GM12878 (cell line): ENCODE measurements at regions not wholly inside any gene's neighbourhood (a gene's known extent, or its start where the extent isn't known, plus 50 kb on each side); places are given as distances from the start of the nearest gene placed in this dataset.

ENCODE experiments used
- ATAC-seq: fragments of 200-7000 bp; cut with Tn5 transposase; 3 replicates; pipeline ENCODE4 v1.9.1; 2020; ENCODE audit warnings: mild to moderate bottlenecking, moderate library complexity
- BruUV-seq: library from RNA; stranded (reverse); fragments of 400-500 nt; replicated peaks from 2 replicates; lab custom pipeline; 2021; lab: Mats Ljungman, UMichigan
- CTCF ChIA-PET: fragments of 300-600 bp; sonication (Branson Sonifier 250); formaldehyde crosslinking; extraction: SDS; loops from one replicate; lab custom pipeline; 2021; ENCODE audit warnings: inconsistent platforms; lab: Yijun Ruan, JAX
- POLR2A ChIA-PET: fragments of 350-600 bp; formaldehyde crosslinking; extraction: SDS; loops from one replicate; lab custom pipeline; 2021; ENCODE audit warnings: inconsistent platforms; lab: Charles Lee
- RAD21 ChIA-PET: fragments of 300-600 bp; sonication (Branson Sonifier 250); formaldehyde crosslinking; loops from one replicate; lab custom pipeline; 2023; ENCODE audit warnings: antibody characterized with exemption; ENCODE audit not compliant: unreplicated experiment; lab: Charles Lee
- SMC1A ChIA-PET: fragments of 300-600 bp; sonication (Branson Sonifier 250); formaldehyde crosslinking; loops from one replicate; lab custom pipeline; 2023; ENCODE audit not compliant: unreplicated experiment, uncharacterized antibody; lab: Charles Lee
- DNase-seq: peaks from one replicate; pipeline ENCODE4 v3.0.0-alpha.2; 2011; ENCODE audit warnings: low read depth, low spot score
- FAIRE-seq: peaks from 3 replicates; lab custom pipeline; 2011; peaks lifted over from hg19 to GRCh38; lab: Jason Lieb, UNC
- H2AFZ ChIP-seq: 2 replicates; pipeline ENCODE4 v1.6.0; 2011; ENCODE audit warnings: low read depth, low read length, control low read depth; ENCODE audit not compliant: control insufficient read depth
- H3K27ac ChIP-seq: 2 replicates; pipeline ENCODE4 v1.5.1; 2011; ENCODE audit warnings: control low read depth; ENCODE audit not compliant: control insufficient read depth, insufficient read depth
- H3K27me3 ChIP-seq, 2 experiments: replicated peaks in 1 of 2; 2 replicates each; pipeline versions ENCODE4 v1.6.0 to v1.6.1; 2011; ENCODE audit warnings: low read length in 1 of 2; ENCODE audit not compliant: control insufficient read depth in 2 of 2, insufficient read depth in 2 of 2
- H3K36me3 ChIP-seq, 2 experiments: 2 replicates each; pipeline ENCODE4 v1.5.1; 2011; ENCODE audit warnings: low read length in 1 of 2; ENCODE audit not compliant: control insufficient read depth in 2 of 2, insufficient read depth in 2 of 2
- H3K4me1 ChIP-seq: 2 replicates; pipeline ENCODE4 v1.6.1; 2011; ENCODE audit warnings: mild to moderate bottlenecking, low read length, moderate library complexity, mixed read lengths; ENCODE audit not compliant: control insufficient read depth, insufficient read depth
- H3K4me2 ChIP-seq: 2 replicates; pipeline ENCODE4 v1.6.0; 2011; ENCODE audit warnings: control low read depth; ENCODE audit not compliant: control insufficient read depth, insufficient read depth
- H3K4me3 ChIP-seq: fragments of 200-600 bp; sonication (generic); 2 replicates; pipeline ENCODE4 v1.5.1; 2016
- H3K79me2 ChIP-seq: 2 replicates; pipeline ENCODE4 v1.6.0; 2011; ENCODE audit warnings: low read length; ENCODE audit not compliant: control insufficient read depth, insufficient read depth
- H3K9ac ChIP-seq: 2 replicates; pipeline ENCODE4 v1.8.0; 2011; ENCODE audit warnings: low read length, control low read depth, mixed read lengths; ENCODE audit not compliant: control insufficient read depth, insufficient read depth
- H3K9me3 ChIP-seq: replicated peaks from 3 replicates; pipeline ENCODE4 v1.5.1; 2011; ENCODE audit warnings: mild to moderate bottlenecking, low read length; ENCODE audit not compliant: control insufficient read depth, insufficient read depth
- H4K20me1 ChIP-seq: 2 replicates; pipeline ENCODE4 v1.6.0; 2011; ENCODE audit not compliant: control insufficient read depth, insufficient read depth
- ASH2L ChIP-seq: fragments of 300-600, 200-600 bp; sonication (generic); IDR thresholded peaks from 2 replicates; pipeline ENCODE4 v1.6.1; 2017; ENCODE audit warnings: low read depth, mild to moderate bottlenecking, borderline replicate concordance
- BCL11A ChIP-seq: IDR thresholded peaks from 2 replicates; pipeline ENCODE4 v1.6.1; 2011; ENCODE audit warnings: low read depth, low read length
- CHD1 ChIP-seq: IDR thresholded peaks from 2 replicates; pipeline ENCODE4 v1.6.1; 2012; ENCODE audit warnings: low read depth, low read length, improper control_type of control experiment
- E4F1 ChIP-seq: fragments of 450-650 bp; IDR thresholded peaks from 2 replicates; pipeline ENCODE4 v1.6.1; 2018; ENCODE audit warnings: borderline replicate concordance, mild to moderate bottlenecking; ENCODE audit not compliant: partially characterized antibody
- MAX ChIP-seq: IDR thresholded peaks from 2 replicates; pipeline ENCODE4 v1.6.1; 2012; ENCODE audit warnings: low read depth, low read length, improper control_type of control experiment
- PKNOX1 ChIP-seq: fragments of 450-650 bp; IDR thresholded peaks from 2 replicates; pipeline ENCODE4 v1.6.1; 2016; ENCODE audit warnings: mild to moderate bottlenecking
- RB1 ChIP-seq: fragments of 450-650 bp; formaldehyde crosslinking; IDR thresholded peaks from 2 replicates; pipeline ENCODE4 v1.6.1; 2017; ENCODE audit warnings: mild to moderate bottlenecking, borderline replicate concordance
- RBBP5 ChIP-seq: fragments of 200-600 bp; sonication (generic); conservative IDR thresholded peaks from 2 replicates; pipeline ENCODE4 v1.6.1; 2016
- RCOR1 ChIP-seq: conservative IDR thresholded peaks from 2 replicates; pipeline ENCODE4 v1.6.1; 2012; ENCODE audit warnings: low read depth, low read length, improper control_type of control experiment
- RFX5 ChIP-seq: IDR thresholded peaks from 2 replicates; pipeline ENCODE4 v1.6.1; 2011; ENCODE audit warnings: low read depth, low read length, improper control_type of control experiment
- SPI1 ChIP-seq: IDR thresholded peaks from 2 replicates; pipeline ENCODE4 v1.6.1; 2011; ENCODE audit warnings: low read depth, mild to moderate bottlenecking, low read length, moderate library complexity, borderline replicate concordance; ENCODE audit not compliant: insufficient read depth
- STAT3 ChIP-seq: IDR thresholded peaks from 2 replicates; pipeline ENCODE4 v1.6.1; 2011; ENCODE audit warnings: low read depth, low read length, improper control_type of control experiment
- TCF12 ChIP-seq: IDR thresholded peaks from 2 replicates; pipeline ENCODE4 v1.6.1; 2011; ENCODE audit warnings: low read depth, mild to moderate bottlenecking, low read length
- USF2 ChIP-seq: IDR thresholded peaks from 2 replicates; pipeline ENCODE4 v1.6.1; 2011; ENCODE audit warnings: low read depth, low read length, improper control_type of control experiment, borderline replicate concordance
- ZNF687 ChIP-seq: fragments of 450-650 bp; IDR thresholded peaks from 2 replicates; pipeline ENCODE4 v1.6.1; 2017; ENCODE audit warnings: mild to moderate bottlenecking, moderate library complexity
- WGBS: methylation state at CpG from one replicate; pipeline ENCODE4 v1.1.6; 2016; ENCODE audit warnings: low lambda C conversion rate; ENCODE audit not compliant: insufficient replicate concordance, insufficient coverage; ENCODE audit errors: missing lambda C conversion rate; 5-methylcytosine and 5-hydroxymethylcytosine counted together
- in situ Hi-C: fragments of 300-500 bp; cut with MboI; formaldehyde crosslinking; loops from 9 replicates; pipeline ENCODE4 v1.14.3; 2018; ENCODE audit warnings: mixed read lengths
- intact Hi-C: fragments of 100-400 bp; cut with micrococcal nuclease; formaldehyde crosslinking; loops from one replicate; pipeline ENCODE4 v1.14.2; 2022; ENCODE audit not compliant: unreplicated experiment

- H3K36me3 ChIP-seq: no peaks in the 10 kb centered on the region
- no peak overlapping the region for H3K27ac ChIP-seq
- ChIA-PET SMC1A (no interaction called here), CTCF (interaction anchor here (0.6 kb wide), 1 partner anchor 125 kb away, joined by 4 read pairs; no protein-coding TSS in a partner anchor), POLR2A (no interaction called here), RAD21 (interaction anchor here (1.5 kb wide), 1 partner anchor 11 kb away, joined by 3 read pairs; no protein-coding TSS in a partner anchor)
- no peaks in the 10 kb centered on the region for H3K9me3 ChIP-seq
- H3K27me3 ChIP-seq: no peaks in the 10 kb centered on the region; a peak in 1 of 4 replicates
- no peak overlapping the region for H2AFZ ChIP-seq
- intact Hi-C loops (no loop called here), in situ Hi-C loops (no loop called here)
- H3K4me1 ChIP-seq: no peaks in the 10 kb centered on the region
- DNase-seq: no peak
- BruUV-seq: no TSS peak
- no peak for FAIRE-seq
- ATAC-seq: no peak
- no peaks in the 10 kb centered on the region for H3K79me2 ChIP-seq
- WGBS: 15% methylated on average over 6 of the region's 6 CpGs
- H4K20me1 ChIP-seq: no peaks in the 10 kb centered on the region
- H3K4me3 ChIP-seq: no peak overlapping the region
- H3K9ac ChIP-seq: no peak overlapping the region
- no peak overlapping the region for H3K4me2 ChIP-seq
- no peak for TF ChIP-seq CHD1
- TF ChIP-seq STAT3: no peak
- no peak for TF ChIP-seq USF2
- no peak for TF ChIP-seq BCL11A
- TF ChIP-seq MAX: no peak
- no peak for TF ChIP-seq E4F1
- no peak for TF ChIP-seq PKNOX1
- TF ChIP-seq RBBP5: no peak
- no peak for TF ChIP-seq ASH2L
- TF ChIP-seq TCF12: no peak
- TF ChIP-seq SPI1: no peak
- no peak for TF ChIP-seq RB1
- no peak for TF ChIP-seq ZNF687
- TF ChIP-seq RFX5: no peak
- TF ChIP-seq RCOR1: no peak
These were observed 220.1 kb downstream of the MYCN start for GRCh38 chr2:16160281-16161084.
